ENCODE measurements at regions not wholly inside any gene's neighbourhood (a gene's known extent, or its start where the extent isn't known, plus 50 kb on each side); places are given as distances from the start of the nearest gene placed in this dataset.

DNA sequence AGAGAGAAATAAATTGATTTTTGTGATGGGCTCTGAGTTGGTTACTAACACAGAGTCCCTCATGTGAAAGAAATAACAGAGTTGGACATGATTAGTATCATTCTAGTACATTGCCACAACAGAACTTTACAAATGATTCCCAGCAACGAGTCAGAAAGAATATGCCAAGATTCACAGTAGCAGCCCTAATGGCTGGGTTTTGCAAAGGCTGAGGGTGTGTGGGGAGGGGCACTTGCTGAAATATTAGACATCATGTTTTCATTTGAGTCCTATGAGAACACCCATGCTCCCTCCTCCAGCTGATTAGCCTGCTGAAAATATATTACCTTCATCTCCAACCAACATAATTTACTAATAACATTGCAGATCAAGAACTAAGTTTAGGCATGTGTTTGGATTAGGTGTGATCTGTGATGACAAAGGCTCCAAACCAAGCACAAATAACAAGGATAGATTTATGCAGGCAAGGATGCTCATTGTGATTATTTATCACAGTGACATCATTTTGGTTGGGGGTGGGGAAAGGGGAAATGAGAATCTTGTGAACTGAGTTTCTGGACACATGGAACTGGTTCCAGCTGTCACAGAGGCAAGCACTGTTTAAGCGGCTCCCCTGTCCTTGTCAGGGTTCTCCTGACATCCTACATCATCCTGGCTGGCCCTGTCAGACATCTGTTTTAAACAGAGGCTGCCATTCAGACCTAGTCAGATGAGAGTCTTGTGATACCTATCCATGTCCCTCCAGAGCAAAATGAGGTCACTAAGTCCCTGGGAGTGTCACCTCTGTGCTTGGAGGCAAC lies 205.8 kb upstream of the NCKAP5 start:
- ATAC-seq = no peak

DNA sequence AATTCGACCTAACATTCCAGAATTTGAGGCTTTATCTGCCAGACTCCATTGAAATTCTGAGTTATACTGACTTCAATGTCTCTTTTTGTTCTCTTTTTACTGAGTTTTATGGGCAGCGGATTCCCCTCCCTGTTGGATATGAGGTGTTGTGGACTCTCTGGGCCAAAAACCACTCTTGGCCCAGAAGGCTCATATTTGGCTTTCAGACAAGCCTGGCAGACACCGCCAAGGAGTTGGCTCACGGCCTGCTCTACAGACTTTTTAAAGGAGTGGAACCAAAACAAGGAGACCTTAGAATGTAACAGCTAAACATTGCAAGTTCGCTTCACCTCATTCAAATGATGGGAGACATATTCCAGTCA lies 206.4 kb upstream of the NCKAP5 start:
- ATAC-seq = no peak

DNA sequence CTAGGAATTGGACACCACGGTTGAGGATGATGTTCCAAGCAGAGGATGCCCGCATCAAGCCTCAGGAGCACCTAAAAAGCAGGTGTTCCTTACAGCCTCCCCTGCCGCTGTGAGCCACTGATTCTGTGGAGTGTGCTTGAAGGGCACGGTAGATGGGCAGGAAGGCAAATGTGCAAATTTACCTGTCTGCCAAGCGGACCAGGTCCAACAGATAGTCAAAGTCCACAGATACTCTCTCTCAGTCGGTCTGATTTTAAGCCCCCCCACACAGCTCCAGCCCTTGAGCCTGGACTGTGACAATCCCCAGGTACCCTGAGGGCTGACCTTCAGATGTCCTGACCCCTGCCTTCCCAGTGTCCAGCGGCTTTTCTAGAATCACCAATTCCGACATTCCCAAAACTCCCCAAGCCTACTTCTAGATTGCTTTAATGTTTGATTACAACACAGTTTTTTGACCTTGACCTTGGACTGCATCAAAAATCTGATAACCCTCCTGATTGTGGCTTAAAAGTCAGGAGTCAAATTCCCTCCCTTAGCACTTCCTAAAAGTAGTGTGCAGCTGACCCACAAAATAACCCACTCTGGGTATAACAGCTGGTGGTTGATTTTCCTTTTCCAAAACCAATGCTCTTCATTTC lies 208.8 kb upstream of the NCKAP5 start:
- ATAC-seq = no peak

DNA sequence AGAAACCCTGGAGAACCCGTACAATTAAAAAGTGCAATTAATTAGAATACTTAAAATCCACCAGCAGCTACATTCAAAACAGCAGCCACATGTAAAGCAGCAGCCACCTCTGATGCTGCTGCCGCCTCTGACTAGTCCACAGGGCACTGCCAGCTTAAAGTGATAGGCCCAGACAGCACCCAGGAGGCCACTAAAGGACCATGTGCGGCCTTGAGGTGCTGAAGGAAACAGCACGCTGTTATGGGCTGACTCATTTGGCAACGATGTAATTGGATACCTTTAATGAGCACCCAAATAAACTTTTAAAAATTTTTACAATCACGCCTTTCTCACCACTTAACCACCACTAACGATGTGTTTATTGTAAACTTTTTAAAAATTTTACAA lies 209.3 kb upstream of the NCKAP5 start:
- peak; percentile 74 for ATAC-seq

DNA sequence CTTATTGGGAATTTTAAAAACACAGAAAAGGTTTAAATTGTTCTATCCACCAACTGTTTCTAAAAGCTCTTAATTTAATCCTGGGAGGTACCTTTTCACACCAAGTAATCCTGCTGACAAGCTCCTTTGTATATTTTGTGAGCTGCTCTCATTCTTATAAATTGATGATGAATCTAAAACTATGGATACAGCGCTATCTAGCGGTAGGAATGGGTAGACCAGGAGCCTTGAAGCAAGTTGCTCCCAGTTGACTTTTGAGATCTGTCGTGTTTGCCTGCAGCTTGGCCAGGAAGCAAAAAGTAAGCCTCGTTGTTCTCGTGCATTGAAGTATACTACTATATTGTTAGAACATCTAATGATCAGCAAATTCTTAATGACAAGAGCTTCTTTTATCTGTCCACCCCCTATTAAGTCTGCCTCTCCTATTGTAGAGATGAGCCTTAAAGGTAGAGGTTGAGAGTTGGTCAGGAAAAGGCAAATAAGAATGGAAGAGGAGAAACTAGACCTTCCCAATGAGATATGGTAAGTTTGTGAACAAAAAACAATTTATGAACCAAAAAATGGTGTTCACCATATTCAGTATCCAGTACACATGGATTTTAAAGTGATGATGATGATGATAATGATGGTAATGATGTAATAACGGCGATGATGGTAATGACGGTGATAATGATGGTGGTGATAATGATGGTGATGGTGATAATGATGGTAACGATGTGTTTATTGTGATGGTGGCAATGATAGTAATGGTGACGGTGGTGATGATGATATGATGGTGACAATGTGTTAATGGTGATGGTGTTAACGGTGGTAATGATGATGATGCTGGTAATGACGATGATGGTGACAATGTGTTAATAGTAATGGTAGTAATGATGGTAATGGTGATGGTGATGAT lies 212.1 kb upstream of the NCKAP5 start:
- peak; percentile 81 for ATAC-seq

DNA sequence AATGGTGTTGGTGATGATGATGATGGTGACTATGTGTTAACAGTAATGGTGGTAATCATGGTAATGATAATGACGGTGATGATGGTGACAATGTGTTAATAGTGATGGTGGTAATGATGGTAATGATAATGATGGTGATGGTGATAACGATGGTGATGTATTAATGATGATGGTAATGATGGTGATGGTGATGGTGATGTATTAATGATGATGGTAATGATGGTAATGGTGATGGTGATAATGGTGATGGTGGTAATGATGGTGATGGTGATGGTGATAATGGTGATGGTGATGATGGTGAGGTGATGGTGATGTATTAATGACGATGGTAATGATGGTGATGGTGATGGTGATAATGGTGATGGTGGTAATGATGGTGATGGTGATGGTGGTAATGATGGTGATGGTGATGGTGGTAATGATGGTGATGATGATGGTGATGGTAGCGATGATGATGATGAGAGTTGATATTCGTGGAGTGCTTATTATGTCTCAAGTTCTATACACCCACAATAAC lies 212.8 kb upstream of the NCKAP5 start:
- ATAC-seq = no peak

- no peak for ATAC-seq
Measured at GRCh38 chr2:133787207-133787606, 218.9 kb upstream of the NCKAP5 start.

DNA sequence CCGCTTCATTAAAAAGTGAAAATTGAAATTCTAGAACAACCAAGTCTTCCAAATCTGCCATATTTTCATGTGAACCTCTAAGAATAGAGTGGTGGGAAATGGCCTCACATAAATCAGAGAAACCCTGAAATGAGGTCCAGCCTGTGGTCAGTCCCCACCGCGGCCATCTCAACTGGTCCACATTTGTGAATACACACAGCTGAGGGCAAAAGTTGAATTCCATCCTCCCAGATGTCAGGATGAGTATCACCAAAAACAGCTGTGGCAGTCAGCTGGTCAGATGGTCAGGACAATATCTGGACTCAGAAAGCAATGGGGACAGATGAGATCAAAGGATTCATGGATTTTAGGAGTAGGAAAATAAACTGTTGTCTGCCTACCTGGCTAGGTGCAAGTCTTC lies 219.4 kb upstream of the NCKAP5 start:
- ATAC-seq = no peak

DNA sequence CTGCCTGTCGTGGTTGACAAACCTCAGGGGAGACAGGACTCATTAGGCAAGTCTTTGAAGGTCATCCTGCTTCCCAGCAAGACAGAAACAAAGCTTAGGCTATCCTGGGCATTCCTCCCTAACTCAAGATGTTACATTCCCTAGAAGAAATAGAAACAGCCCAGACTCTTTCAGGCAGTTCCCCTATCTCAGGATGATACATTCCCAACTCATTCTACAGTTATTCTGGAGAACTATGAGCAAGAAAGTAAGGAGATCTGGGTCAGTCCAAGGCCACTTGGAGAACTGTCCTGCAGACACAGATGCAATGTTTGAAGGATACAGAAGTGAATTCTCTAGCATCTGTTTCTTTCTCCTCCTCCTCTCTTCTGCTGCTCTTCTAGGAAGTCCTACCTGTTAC lies 220.1 kb upstream of the NCKAP5 start:
- no peak for ATAC-seq

DNA sequence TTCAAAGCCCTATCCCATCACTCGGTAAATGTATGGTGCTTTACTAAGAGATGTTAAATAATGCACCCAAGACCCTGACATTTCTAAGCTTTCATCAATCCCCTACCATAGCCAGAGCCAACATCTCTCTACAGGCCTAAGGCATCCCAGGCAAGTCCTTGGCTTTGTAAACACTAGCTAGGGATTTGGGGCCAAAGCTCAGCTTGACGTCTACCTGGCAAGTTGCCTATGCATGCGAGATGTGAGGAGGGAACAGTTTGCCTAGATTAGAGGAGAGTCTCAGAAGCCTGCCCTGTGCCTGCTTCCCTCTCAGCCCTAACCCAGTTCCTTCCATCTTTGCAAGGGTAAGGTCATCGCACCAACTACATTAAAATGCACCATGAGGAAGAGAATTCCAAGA lies 221.5 kb upstream of the NCKAP5 start:
- ATAC-seq = no peak

GRCh38 chr2:133790711-133791110 lies 222.4 kb upstream of the NCKAP5 start:
- ATAC-seq = no peak

DNA sequence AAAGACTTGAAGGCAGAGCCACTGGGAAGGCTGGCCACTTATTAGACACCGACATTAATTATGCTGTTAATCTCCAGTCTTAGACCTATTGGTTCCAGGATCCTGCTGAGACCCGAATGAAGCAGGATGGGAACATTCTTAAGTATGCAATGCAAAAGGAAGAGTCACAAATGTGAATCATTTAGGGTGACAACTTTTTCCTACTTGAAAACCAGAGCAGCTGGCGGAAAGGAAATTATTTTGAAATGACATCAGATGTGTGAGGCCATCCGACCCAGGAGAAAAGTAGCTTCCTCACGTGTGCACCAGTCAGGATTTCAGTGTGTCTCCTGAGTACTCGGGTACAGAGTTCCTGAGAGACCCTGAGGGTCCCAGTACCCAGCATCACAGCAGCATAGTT lies 222.9 kb upstream of the NCKAP5 start:
- no peak for ATAC-seq

- ATAC-seq = no peak
Measured at GRCh38 chr2:133792223-133792622, 224.0 kb upstream of the NCKAP5 start.

- no peak for ATAC-seq
Measured at GRCh38 chr2:133794114-133794513, 225.9 kb upstream of the NCKAP5 start.

DNA sequence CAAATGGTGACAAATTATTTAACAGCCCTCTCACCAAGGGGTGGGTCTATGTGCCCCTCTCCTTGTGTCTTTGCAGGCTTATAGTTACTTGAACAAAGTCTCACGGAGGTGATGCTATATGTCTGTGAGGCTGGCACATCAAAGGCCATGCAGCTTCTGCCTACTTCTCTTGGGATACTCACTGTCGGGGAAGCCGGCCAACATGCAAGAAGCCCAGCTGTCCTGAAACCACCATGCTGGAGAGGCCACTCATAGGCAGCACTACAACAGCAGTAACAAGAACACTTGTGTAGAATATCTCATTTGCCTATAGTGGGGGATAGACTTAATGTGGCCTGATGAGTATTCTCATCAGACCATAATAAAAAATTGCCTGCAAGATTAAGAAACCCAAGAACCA lies 233.7 kb upstream of the NCKAP5 start:
- ATAC-seq = no peak

GRCh38 chr2:133802409-133803039 lies 234.3 kb upstream of the NCKAP5 start:
- no peak for ATAC-seq

- ATAC-seq = no peak
Measured at GRCh38 chr2:133806564-133806963, 238.3 kb upstream of the NCKAP5 start.

DNA sequence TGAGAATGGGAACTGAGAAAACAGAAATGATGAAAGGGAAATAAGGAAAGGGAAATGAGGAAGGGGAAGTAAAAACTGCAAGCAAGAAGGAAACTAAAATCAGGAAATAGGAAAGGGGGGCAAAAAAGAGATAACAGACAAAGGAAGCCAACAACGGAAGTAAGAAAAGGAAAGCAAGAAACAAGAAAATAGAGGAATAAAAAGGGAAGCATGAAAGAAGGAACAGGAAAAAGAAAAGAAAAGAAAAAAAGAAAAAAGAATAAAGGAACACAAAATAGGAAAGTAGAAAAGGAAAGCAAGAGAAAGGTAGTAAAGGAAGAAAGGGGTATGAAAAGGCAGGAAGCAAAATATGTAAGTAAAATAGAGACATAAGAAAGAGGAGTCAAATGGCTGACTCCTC lies 241.2 kb upstream of the NCKAP5 start:
- ATAC-seq = no peak

DNA sequence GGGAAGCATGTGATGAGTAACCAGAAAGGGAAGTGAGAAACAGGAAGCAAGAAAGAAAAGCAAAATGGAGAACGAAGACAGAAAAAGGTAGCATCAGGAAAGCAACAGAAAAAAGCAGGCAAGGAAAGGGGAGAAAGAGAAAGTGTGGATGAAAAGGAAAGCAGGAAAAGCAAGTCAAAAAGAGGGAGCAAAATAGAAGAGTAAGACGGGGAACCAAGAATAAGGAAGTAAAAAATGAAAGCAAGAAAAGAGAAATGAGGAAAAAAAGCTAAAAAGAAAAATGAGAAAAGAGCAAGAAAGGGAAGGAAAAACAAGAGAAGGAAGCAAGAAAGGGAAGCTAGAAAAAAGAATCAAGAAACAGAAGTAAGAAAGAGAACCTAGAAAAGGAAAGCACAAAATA lies 242.3 kb upstream of the NCKAP5 start:
- ATAC-seq = no peak

DNA sequence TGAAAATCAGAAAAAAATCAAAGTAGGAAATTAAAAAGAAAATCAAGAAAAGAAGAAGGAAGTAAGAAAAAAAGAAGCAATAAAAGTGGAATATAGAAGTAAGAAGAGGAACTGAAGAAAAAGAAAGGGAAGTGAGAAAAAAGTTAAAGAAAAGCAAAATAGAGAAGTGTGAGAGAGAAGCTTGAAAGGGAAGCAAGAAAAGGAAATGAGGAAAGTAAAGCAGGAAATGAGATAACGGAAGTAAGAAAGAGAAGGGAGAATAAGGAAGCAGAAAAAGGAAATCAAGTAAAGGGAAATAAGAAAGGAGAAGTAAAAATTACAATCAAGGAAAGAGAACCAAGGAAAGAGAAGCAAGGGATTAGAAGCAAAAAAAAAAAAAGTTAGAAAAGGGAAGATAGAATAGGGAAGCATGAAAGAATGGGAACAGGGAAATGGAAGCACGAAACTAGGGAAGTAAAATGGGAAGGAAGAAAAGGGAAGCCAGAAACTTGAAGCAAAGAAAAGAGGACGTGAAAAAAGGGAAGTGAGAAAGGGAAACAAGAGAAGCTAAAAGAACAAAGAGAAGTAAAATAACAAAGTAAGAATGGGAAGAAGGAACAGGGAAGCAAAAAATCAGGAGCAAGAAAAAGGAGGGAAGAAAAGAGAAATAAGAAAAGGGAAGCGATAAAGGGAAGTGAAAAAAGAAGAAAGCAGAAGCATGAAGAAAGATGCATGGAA lies 243.3 kb upstream of the NCKAP5 start:
- no peak for ATAC-seq

DNA sequence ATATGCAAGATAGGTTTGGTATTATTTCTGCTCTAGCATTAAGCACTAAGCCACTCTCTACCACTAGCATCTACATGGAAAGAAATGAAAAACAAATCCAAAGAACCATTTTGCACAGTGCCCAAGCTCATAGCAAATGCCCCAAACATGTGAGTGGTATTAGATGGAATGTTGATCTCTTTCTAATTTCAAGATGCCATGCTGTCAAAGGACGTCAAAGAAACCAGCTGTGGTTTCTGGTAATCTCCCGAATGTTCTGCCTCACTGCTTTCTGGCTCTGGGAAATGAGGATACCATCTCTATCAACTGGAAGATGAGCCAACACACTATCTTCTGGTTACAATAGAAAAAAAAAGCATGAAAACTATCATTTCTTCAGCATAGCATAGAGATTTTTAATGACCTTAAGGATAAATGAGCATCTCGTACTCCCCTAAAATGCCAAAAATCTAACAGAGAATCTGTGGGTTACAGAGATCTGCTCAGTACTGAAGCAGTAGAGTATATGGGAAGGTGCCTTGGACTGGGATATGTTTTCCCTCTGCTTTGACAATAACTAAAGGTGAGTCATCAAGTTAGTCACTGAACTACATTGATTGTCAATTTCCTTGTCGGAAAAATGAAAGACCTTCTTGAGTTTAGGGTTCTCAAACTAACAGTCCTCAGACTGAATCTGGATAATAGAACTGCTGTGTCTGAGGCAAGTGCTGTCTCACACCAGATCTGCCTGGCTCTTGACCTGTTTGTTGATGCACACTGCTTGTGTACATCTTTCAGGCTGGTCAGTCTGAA lies 244.8 kb upstream of the NCKAP5 start:
- peak; percentile 32 for ATAC-seq
